ENCODE measurements at regions not wholly inside any gene's neighbourhood (a gene's known extent, or its start where the extent isn't known, plus 50 kb on each side); places are given as distances from the start of the nearest gene placed in this dataset.

DNA sequence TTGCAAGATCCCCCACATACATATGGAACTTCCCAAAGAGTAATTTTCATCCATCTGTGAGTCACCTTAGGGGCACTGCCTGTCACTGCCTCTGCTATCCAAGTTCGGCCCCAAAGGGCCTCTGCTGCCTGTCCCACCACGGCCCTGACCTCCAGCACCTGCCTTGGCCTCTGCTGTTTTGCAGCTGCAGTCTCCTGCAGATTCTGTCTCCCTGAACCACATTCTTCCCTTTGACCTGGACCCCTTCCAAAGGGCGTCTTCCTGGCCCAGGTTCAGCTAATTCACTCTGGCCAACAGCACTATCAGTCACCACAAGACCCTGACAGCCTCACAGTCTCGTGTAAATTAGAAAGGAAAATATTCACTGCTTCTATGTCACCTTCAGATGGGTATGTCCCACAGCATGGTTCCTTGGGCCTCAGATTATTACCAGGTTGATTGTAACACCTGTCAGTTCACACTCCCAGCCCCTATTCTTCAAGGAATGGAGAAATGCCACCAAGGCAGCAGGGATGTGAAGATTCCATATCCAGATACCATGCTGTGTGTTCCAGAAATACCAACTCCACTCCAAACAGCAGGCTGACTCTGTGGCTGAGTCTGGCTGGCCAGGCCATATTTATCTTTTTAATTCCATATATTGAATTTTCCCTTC, 479.3 kb downstream of the ARHGEF28 start:
- TF ChIP-seq, protein P1, sequence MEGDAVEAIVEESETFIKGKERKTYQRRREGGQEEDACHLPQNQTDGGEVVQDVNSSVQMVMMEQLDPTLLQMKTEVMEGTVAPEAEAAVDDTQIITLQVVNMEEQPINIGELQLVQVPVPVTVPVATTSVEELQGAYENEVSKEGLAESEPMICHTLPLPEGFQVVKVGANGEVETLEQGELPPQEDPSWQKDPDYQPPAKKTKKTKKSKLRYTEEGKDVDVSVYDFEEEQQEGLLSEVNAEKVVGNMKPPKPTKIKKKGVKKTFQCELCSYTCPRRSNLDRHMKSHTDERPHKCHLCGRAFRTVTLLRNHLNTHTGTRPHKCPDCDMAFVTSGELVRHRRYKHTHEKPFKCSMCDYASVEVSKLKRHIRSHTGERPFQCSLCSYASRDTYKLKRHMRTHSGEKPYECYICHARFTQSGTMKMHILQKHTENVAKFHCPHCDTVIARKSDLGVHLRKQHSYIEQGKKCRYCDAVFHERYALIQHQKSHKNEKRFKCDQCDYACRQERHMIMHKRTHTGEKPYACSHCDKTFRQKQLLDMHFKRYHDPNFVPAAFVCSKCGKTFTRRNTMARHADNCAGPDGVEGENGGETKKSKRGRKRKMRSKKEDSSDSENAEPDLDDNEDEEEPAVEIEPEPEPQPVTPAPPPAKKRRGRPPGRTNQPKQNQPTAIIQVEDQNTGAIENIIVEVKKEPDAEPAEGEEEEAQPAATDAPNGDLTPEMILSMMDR (conservative IDR thresholded peaks at IDR 0.05; ENCODE audit: low read depth, low read length), result no peak
- TF ChIP-seq EZH2 (IDR thresholded peaks at IDR 0.05; ENCODE audit: low read length, unreplicated experiment), result no peak
